Sigmoid colon (tissue), 4 donors: ENCODE measurements at regions not wholly inside any gene's neighbourhood (a gene's known extent, or its start where the extent isn't known, plus 50 kb on each side); places are given as distances from the start of the nearest gene placed in this dataset.

ENCODE experiments used
- POLR2A ChIP-seq, 2 donors: fragments of 450-650 bp; IDR thresholded peaks; one replicate each; pipeline ENCODE4 v1.6.1; 2016; ENCODE audit warnings: antibody characterized with exemption in 2 of 2, mild to moderate bottlenecking in 2 of 2, moderate library complexity in 2 of 2
- POLR2AphosphoS5 ChIP-seq, 4 donors: sonication (generic); formaldehyde crosslinking; IDR thresholded peaks; one replicate each; pipeline ENCODE4 v1.6.1; 2017; ENCODE audit warnings: antibody characterized with exemption in 4 of 4
- TF ChIP-seq, protein P1 (sequence below), 4 experiments: fragments of 450-650 bp in 3 of 4; fragments of 200-600 bp in 1 of 4; IDR thresholded peaks; one replicate each; pipeline ENCODE4 v1.5.1; 2016 to 2019; ENCODE audit warnings: antibody characterized with exemption in 4 of 4, mild to moderate bottlenecking in 3 of 4, moderate library complexity in 2 of 4

DNA sequence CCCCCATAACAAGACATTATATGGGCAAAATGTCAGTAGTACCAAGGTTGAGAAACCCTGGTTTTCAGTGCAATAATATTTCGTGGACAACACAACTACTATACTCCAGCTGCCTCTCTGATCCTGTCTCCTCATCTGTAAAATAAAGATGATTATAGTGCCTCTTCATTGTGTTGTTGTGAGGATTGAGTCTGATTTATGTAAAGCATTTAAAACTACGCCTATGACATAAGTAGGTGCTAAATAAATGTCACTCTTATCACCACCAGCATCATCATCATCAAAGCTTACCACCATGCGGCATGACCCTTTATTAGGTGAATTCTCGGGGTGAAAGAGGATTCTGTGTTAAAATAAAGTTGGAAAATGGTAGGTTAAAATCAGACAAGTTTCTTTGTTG, 67.8 kb upstream of the IFNE start:
- TF ChIP-seq, protein P1, sequence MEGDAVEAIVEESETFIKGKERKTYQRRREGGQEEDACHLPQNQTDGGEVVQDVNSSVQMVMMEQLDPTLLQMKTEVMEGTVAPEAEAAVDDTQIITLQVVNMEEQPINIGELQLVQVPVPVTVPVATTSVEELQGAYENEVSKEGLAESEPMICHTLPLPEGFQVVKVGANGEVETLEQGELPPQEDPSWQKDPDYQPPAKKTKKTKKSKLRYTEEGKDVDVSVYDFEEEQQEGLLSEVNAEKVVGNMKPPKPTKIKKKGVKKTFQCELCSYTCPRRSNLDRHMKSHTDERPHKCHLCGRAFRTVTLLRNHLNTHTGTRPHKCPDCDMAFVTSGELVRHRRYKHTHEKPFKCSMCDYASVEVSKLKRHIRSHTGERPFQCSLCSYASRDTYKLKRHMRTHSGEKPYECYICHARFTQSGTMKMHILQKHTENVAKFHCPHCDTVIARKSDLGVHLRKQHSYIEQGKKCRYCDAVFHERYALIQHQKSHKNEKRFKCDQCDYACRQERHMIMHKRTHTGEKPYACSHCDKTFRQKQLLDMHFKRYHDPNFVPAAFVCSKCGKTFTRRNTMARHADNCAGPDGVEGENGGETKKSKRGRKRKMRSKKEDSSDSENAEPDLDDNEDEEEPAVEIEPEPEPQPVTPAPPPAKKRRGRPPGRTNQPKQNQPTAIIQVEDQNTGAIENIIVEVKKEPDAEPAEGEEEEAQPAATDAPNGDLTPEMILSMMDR (IDR thresholded peaks at IDR 0.05), result no peak
- TF ChIP-seq POLR2A (IDR thresholded peaks at IDR 0.05) (no peak), POLR2AphosphoS5 (IDR thresholded peaks at IDR 0.05) (no peak)
